GM04504 (cell line): ENCODE measurements at regions not wholly inside any gene's neighbourhood (a gene's known extent, or its start where the extent isn't known, plus 50 kb on each side); places are given as distances from the start of the nearest gene placed in this dataset.

ENCODE experiments used
- DNase-seq: peaks from one replicate; pipeline ENCODE4 v3.0.0-alpha.2; 2012; ENCODE audit warnings: low read depth

GRCh38 chr1:87683196-87683956 lies 354.7 kb downstream of the LMO4 start:
- DNase-seq = no peak

GRCh38 chr1:87684194-87684593 lies 355.5 kb downstream of the LMO4 start:
- no peak for DNase-seq

- no peak for DNase-seq
These were observed 356.1 kb downstream of the LMO4 start for GRCh38 chr1:87684713-87685205.

- DNase-seq = no peak
These were observed 356.8 kb downstream of the LMO4 start for GRCh38 chr1:87685311-87686135.

GRCh38 chr1:87686136-87686495 lies 357.4 kb downstream of the LMO4 start:
- no peak for DNase-seq

- no peak for DNase-seq
These were observed 358.0 kb downstream of the LMO4 start for GRCh38 chr1:87686671-87687070.

- DNase-seq = no peak
These were observed 359.5 kb downstream of the LMO4 start for GRCh38 chr1:87688136-87688535.

- DNase-seq = no peak
These were observed 360.8 kb downstream of the LMO4 start for GRCh38 chr1:87689487-87689886.

GRCh38 chr1:87696483-87696882 lies 367.8 kb downstream of the LMO4 start:
- DNase-seq = no peak

GRCh38 chr1:87702455-87702854 lies 373.8 kb downstream of the LMO4 start:
- no peak for DNase-seq

- DNase-seq = no peak
These were observed 376.6 kb downstream of the LMO4 start for GRCh38 chr1:87705233-87705632.

GRCh38 chr1:87706203-87706602 lies 377.5 kb downstream of the LMO4 start:
- peak; percentile 11 for DNase-seq

GRCh38 chr1:87706779-87707228 lies 378.1 kb downstream of the LMO4 start:
- DNase-seq = no peak

GRCh38 chr1:87707411-87707810 lies 378.7 kb downstream of the LMO4 start:
- no peak for DNase-seq

GRCh38 chr1:87712261-87713010 lies 383.8 kb downstream of the LMO4 start:
- DNase-seq = no peak

GRCh38 chr1:87714278-87714677 lies 385.6 kb downstream of the LMO4 start:
- DNase-seq = no peak

- DNase-seq = no peak
These were observed 386.4 kb downstream of the LMO4 start for GRCh38 chr1:87715052-87715451.

- DNase-seq = no peak
These were observed 386.8 kb downstream of the LMO4 start for GRCh38 chr1:87715471-87715870.

- DNase-seq = no peak
These were observed 388.5 kb downstream of the LMO4 start for GRCh38 chr1:87717157-87717670.

- DNase-seq = no peak
These were observed 389.7 kb downstream of the LMO4 start for GRCh38 chr1:87718241-87718950.

GRCh38 chr1:87719658-87720057 lies 391.0 kb downstream of the LMO4 start:
- no peak for DNase-seq

- DNase-seq = no peak
These were observed 391.9 kb downstream of the LMO4 start for GRCh38 chr1:87720561-87720960.
